NT2/D1 (cell line): ENCODE measurements at regions not wholly inside any gene's neighbourhood (a gene's known extent, or its start where the extent isn't known, plus 50 kb on each side); places are given as distances from the start of the nearest gene placed in this dataset.
"Not testable (repeated sequence)": the region's sequence is repeated elsewhere in the genome, so short reads cannot be mapped to it uniquely, and the experiment has no call there.

Experiments
- DNase-seq: peaks from one replicate; pipeline ENCODE4 v3.0.0-alpha.2; 2011; ENCODE audit warnings: low read depth, low spot score
- H3K27me3 ChIP-seq: 2 replicates; pipeline ENCODE4 v1.6.0; 2011; ENCODE audit warnings: mild to moderate bottlenecking; ENCODE audit not compliant: insufficient read length, insufficient read depth
- H3K36me3 ChIP-seq: 2 replicates; pipeline ENCODE4 v1.6.1; 2011; ENCODE audit warnings: mild to moderate bottlenecking, low read length, mixed read lengths; ENCODE audit not compliant: insufficient read depth, insufficient read length
- H3K4me1 ChIP-seq: 2 replicates; pipeline ENCODE4 v1.5.1; 2011; ENCODE audit not compliant: insufficient read depth, insufficient read length
- H3K4me3 ChIP-seq: 2 replicates; pipeline ENCODE4 v1.5.1; 2011; ENCODE audit warnings: low read depth; ENCODE audit not compliant: insufficient read length
- H3K9ac ChIP-seq: 2 replicates; pipeline ENCODE4 v1.6.0; 2011; ENCODE audit warnings: low read depth; ENCODE audit not compliant: insufficient read length
- H3K9me3 ChIP-seq: 2 replicates; pipeline ENCODE4 v1.5.1; 2011; ENCODE audit warnings: mild to moderate bottlenecking, low read length; ENCODE audit not compliant: insufficient read depth
- SUZ12 ChIP-seq: IDR thresholded peaks from 2 replicates; pipeline ENCODE4 v1.6.1; 2011; ENCODE audit not compliant: insufficient read length, insufficient read depth; ENCODE audit errors: extremely low read depth
- YY1 ChIP-seq: IDR thresholded peaks from 2 replicates; pipeline ENCODE4 v1.6.1; 2011; ENCODE audit not compliant: insufficient read length, insufficient read depth
- ZNF274 ChIP-seq: IDR thresholded peaks from 2 replicates; pipeline ENCODE4 v1.6.1; 2011; ENCODE audit warnings: mild to moderate bottlenecking, low read depth, low read length

DNA sequence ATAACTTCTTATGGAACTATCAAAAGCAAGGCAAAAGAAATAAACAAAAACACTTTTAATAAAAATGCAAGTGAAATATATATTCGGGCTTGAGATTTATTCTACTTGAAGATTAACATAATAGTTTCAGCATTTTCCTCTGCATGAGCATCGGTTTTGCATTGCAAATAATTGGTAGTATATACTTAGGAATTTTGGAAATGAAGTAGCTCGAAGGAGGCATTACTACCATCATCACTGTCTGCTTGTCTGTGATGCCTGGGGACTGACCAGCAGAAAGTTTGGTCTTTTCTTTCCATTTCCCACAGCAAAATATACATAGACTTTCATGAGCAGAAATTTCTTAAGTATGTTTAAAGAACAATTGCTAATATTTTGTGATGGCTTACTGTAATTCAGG lies 570.7 kb downstream of the HTR1B start:
- Histone ChIP-seq H3K9ac (no peak overlapping the region), H3K27me3 (no peaks in the 10 kb centered on the region), H3K4me1 (no peaks in the 10 kb centered on the region), H3K4me3 (no peak overlapping the region), H3K9me3 (peaks cover 8% of the 10 kb centered on the region; the same call in 1 of the 2 replicates), H3K36me3 (no peaks in the 10 kb centered on the region)
- DNase-seq = no peak
- TF ChIP-seq SUZ12 = no peak
- TF ChIP-seq YY1 = no peak
- TF ChIP-seq ZNF274 = no peak

DNA sequence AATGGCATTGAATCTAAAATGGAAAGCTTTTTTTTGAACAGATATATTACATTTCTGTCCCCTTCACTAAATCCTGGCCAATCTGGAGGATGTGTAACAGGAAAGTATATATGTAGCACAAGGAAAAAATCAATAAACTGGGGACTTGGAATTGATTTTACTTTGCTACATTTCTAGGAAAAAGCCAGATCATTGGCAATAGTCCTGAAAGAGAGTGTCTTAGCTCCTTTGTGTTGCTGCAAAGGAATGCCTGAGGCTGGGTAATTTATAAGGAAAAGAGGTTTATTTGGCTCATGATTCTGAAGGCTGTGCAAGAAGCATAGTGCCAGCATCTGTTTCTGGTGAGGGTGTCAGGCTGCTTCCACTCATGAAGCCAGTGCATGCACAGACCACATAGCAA lies 574.9 kb downstream of the HTR1B start:
- no peak for TF ChIP-seq ZNF274
- H3K27me3 ChIP-seq = no peaks in the 10 kb centered on the region
- DNase-seq = no peak
- no peak overlapping the region for H3K4me3 ChIP-seq
- no peaks in the 10 kb centered on the region for H3K4me1 ChIP-seq
- H3K36me3 ChIP-seq = no peaks in the 10 kb centered on the region
- H3K9ac ChIP-seq = no peak overlapping the region
- H3K9me3 ChIP-seq = no peaks in the 10 kb centered on the region

DNA sequence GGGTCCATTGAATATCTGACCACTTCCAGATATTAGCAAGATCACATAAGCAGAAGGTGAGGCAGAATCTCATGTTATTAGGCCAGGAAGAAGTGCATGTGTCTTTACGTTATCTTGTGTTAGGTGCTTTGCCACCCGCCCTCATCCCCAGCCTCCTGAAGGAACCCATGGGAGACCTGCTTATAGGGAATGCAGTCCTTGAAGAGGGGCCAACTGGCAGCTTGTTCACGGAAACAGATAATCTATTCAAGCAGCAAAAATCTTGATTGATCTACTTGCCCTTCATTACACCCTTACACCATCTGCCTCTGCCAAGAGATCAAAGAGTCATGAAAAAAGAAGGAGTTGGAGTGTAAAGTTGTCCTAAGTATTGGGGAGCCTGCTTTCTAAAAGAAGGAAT lies 576.4 kb downstream of the HTR1B start:
- H3K4me3 ChIP-seq = no peak overlapping the region
- TF ChIP-seq ZNF274 = no peak
- no peak for TF ChIP-seq SUZ12
- no peak for TF ChIP-seq YY1
- no peaks in the 10 kb centered on the region for H3K27me3 ChIP-seq
- DNase-seq = no peak
- no peaks in the 10 kb centered on the region for H3K4me1 ChIP-seq
- no peak overlapping the region for H3K9ac ChIP-seq
- H3K36me3 ChIP-seq = no peaks in the 10 kb centered on the region
- no peaks in the 10 kb centered on the region for H3K9me3 ChIP-seq

DNA sequence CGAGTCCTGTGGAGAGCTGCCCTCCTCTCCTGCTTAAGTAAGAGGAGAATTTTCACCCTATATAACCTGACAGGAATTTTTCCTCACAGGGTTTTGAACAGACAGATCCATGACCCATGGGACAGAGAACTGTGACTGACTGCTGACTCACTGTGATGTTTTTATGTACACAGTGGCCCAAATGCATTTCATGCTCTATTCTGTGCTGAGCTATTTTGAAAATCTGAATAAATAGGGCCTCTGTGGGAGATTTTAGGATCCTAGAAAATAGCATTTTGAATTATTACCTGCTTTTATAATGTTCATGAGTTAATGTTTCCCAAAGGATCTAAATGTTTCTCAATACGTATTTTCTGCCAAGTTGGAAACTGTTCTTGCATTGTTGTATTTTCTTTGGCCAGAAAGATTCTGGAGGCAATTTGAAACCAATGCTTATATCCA lies 577.4 kb downstream of the HTR1B start:
- H3K9me3 ChIP-seq = no peaks in the 10 kb centered on the region
- no peaks in the 10 kb centered on the region for H3K27me3 ChIP-seq
- no peak overlapping the region for H3K9ac ChIP-seq
- no peak for DNase-seq
- no peaks in the 10 kb centered on the region for H3K36me3 ChIP-seq
- TF ChIP-seq YY1 = no peak
- no peak for TF ChIP-seq SUZ12
- no peak for TF ChIP-seq ZNF274
- H3K4me3 ChIP-seq = no peak overlapping the region
- H3K4me1 ChIP-seq = no peaks in the 10 kb centered on the region

DNA sequence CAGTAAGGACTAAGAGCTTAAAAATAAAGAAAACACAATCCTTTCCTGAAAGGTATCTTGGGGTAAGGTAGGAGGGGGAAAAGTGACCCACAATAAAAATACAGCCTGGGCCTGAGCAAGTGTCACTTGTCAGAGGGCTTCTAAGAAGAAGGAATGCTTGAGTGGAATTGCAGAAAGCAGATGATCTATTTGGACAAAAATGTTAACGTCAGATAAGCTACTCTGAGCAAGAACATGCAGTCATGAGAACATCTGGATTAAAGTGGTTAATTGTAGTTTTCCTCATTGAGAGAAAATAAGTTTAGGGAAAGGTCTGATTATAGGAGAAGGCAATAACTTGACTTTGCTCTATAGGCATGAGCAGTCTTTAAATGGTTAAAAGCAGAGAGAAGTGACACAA lies 581.9 kb downstream of the HTR1B start:
- Histone ChIP-seq H3K4me3 (no peak overlapping the region), H3K9me3 (no peaks in the 10 kb centered on the region), H3K27me3 (no peaks in the 10 kb centered on the region), H3K36me3 (no peaks in the 10 kb centered on the region), H3K4me1 (no peaks in the 10 kb centered on the region), H3K9ac (no peak overlapping the region)
- no peak for DNase-seq
- TF ChIP-seq YY1 (no peak), SUZ12 (no peak), ZNF274 (no peak)

DNA sequence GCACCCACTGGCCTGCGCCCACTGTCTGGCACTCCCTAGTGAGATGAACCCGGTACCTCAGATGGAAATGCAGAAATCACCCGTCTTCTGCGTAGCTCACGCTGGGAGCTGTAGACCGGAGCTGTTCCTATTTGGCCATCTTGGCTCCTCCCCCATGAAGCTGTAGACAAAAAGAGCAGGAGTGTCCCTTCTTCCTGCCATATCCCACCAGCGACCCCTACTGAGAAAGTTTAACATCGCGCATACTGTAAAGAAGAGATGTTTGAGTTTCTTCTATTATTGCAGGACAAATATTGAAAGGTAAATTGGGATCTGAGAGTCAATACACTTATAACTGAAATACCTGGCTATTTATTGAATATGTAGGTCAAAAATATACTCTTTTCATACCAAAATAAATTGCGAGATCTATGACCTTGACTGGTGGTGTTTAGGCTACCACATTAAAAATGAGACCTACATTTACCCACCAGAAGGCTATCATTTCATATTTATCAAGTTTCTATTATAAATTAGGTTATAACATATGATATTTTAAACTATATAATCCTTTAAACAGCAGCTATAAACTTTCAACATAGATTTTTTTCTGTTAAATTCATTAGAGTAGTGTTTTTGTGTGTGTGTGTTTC lies 586.3 kb downstream of the HTR1B start:
- TF ChIP-seq SUZ12 = no peak
- TF ChIP-seq YY1 = no peak
- TF ChIP-seq ZNF274 = no peak
- H3K27me3 ChIP-seq = no peaks in the 10 kb centered on the region
- no peaks in the 10 kb centered on the region for H3K4me1 ChIP-seq
- H3K4me3 ChIP-seq = no peak overlapping the region
- H3K9me3 ChIP-seq = peaks cover 17% of the 10 kb centered on the region; the same call in 1 of the 2 replicates
- DNase-seq = peak; percentile 74
- no peak overlapping the region for H3K9ac ChIP-seq
- H3K36me3 ChIP-seq = peaks cover 5% of the 10 kb centered on the region

DNA sequence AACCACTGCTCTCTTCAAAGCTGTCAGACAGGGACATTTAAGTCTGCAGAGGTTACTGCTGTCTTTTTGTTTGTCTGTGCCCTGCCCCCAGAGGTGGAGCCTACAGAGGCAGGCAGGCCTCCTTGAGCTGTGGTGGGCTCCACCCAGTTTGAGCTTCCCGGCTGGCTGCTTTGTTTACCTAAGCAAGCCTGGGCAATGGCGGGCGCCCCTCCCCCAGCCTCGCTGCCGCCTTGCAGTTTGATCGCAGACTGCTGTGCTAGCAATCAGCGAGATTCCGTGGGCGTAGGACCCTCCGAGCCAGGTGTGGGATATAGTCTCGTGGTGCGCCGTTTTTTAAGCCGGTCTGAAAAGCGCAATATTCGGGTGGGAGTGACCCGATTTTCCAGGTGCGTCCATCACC lies 586.9 kb downstream of the HTR1B start:
- H3K9me3 ChIP-seq = peaks cover 17% of the 10 kb centered on the region; the same call in 1 of the 2 replicates
- H3K27me3 ChIP-seq, H3K36me3 ChIP-seq, H3K4me1 ChIP-seq, H3K4me3 ChIP-seq, DNase-seq, H3K9ac ChIP-seq: not testable (repeated sequence)

DNA sequence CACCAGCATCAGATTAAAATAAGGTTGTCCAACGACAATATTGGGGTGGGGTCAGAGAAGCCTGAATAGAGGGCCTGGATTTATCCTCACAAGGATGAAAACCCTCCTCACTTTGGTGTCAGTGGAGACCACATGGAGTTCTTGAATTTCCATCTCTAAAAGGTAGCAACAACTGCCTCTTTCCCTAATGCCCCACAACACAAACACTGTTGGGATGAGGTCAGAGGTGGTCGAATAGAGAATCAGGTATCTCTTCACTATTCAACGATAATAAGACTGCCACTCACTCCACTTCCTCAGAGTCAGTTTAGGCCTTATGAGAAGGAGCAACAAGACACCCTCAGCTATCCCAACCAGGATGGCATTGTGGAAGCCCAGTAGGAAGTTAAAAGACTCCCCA lies 596.1 kb downstream of the HTR1B start:
- no peak overlapping the region for H3K4me3 ChIP-seq
- DNase-seq = no peak
- no peak overlapping the region for H3K9ac ChIP-seq
- TF ChIP-seq ZNF274 (no peak), SUZ12 (no peak), YY1 (no peak)
- no peaks in the 10 kb centered on the region for H3K27me3 ChIP-seq
- no peaks in the 10 kb centered on the region for H3K36me3 ChIP-seq
- no peaks in the 10 kb centered on the region for H3K4me1 ChIP-seq
- H3K9me3 ChIP-seq = no peaks in the 10 kb centered on the region; the same call in 1 of the 2 replicates
